HG03354 (cell line): ENCODE measurements at regions not wholly inside any gene's neighbourhood (a gene's known extent, or its start where the extent isn't known, plus 50 kb on each side); places are given as distances from the start of the nearest gene placed in this dataset.

Experiments
- ATAC-seq: cut with Tn5 transposase; IDR thresholded peaks from one replicate; pipeline ENCODE4 v1.9.1; 2021; ENCODE audit warnings: mild to moderate bottlenecking; ENCODE audit not compliant: unreplicated experiment, poor library complexity, severe bottlenecking

GRCh38 chr6:8574749-8575468 lies 139.6 kb upstream of the SLC35B3 start:
- ATAC-seq: no peak

DNA sequence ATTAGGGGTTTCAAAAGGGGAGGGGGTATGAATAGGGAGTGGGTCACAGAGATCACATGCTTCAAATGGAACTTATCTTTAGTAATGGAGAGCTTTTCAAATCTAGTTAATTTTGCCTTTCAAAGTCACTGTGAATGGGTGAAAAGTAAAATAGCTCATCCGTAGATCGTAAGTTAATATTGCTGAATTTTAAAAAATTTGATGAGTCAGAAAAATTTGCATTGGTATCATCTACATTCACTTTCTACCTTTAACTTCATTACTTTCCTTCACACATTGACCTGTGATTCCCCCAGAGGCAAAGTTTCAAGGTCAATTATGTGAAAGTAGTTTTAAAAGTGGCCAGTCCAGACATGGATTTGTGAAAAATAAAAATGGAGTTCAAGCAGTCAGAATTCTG lies 139.0 kb upstream of the SLC35B3 start:
- ATAC-seq: no peak

GRCh38 chr6:8570256-8570920 lies 135.0 kb upstream of the SLC35B3 start:
- ATAC-seq: no peak

DNA sequence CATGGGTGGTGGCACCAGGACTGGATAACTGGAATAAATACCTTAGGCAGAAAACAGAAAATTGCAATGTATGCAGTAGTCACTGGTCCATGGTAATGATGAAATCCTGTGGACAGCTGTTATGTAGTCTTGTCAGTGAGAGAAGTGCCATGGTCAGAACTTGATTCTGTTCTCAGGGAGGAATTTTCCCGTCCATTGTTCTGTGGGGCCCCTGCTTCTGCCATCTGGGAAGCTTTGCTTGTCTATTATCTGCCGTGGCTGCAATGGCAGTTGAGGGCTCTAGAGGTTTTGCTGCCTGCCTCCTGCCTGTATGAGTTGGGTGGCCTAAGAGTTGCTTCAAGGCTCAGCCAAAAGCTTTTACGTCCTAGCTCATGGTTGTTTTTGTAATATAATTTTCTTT lies 126.8 kb upstream of the SLC35B3 start:
- no peak for ATAC-seq

- ATAC-seq: no peak
Measured at GRCh38 chr6:8558953-8559352, 123.6 kb upstream of the SLC35B3 start.

GRCh38 chr6:8557014-8557748 lies 121.8 kb upstream of the SLC35B3 start:
- ATAC-seq: no peak

- no peak for ATAC-seq
Measured at GRCh38 chr6:8556370-8557013, 121.1 kb upstream of the SLC35B3 start.

DNA sequence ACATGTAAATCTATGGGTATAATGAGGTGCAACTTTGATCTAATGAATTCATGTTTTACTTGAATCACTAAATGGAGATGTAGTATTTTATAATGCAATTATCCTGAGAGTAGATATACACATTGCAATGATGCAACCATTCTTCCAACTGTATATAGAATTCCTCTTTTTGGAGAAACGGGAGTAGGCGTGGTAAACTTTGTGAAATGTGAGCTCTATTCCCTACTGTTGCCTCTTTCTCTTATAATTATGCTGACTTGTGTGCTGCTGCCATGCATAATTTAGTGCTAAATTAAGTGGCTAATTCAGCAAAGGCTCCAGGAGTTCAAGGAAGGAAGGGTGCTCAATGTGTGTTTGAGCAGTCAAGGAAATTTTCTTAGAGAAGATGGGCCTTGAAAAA lies 116.6 kb upstream of the SLC35B3 start:
- no peak for ATAC-seq

DNA sequence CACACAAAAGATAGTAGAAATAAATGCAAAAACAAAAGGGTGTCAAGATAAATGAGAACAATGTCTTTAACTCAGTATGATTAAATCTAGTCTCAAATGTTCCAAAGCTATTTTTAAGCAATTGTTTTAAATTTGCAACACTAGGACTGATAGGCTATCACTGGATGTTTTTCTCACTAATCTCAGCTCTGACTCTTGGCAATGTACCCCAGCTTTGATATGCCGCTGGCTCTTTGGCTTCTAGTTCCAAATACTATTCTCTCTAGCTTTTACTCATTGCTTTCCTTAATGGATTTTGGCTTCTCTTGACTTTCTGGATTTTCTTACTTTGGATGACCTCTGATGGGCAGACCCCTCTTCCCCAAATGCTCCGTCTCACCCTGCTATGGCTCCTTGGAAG lies 116.0 kb upstream of the SLC35B3 start:
- no peak for ATAC-seq

DNA sequence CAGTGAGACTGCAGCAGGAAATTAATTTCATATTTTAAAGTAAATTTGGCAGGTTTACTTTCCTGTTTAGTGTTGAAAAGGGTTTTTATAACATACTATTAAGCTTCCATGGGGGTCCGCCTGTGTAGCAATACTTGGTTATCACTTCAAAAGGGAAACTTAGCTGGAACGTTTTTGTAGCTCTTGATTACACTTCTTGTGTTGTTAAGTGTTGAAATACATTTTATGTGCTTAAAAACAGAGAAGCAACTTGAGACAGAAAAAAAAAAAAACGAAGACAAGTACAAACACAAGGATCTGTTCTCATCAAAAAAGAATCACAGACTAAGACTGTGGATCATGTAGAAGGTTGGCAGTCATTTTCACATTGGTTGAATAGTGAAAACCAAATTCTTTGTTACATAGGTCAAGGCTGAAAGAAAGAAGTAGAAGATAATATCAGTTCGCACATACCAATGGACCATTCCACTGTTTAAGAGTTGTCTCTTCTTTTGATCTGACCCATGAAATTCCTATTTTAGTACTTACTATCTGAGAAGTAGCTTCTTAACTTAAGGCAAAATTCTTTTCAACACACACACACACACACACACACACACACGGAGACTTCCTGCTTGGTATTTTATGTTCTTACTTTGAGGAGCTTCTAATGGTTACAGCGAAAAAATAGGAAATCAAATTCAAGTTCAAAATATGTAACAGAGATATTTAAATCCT lies 113.9 kb upstream of the SLC35B3 start:
- no peak for ATAC-seq

DNA sequence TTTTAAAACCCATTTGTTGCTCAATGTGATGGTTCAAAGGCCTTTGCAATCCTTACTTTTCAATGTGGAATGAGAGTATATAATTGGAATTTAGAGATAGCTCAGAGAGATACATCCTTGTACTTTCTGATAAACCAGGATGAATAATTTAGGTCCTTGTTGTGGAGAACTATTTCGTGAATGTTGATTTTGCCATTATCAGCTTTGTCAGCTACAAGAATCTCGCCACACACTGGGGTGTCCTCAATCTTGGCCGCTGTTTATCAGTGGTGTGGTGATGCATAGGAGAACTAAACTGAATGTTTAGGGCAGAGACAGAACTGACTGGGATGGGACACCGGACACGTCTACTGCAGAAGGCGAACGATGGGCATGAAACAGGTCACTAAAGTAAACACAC lies 111.2 kb upstream of the SLC35B3 start:
- no peak for ATAC-seq

- no peak for ATAC-seq
Measured at GRCh38 chr6:8545336-8545735, 110.0 kb upstream of the SLC35B3 start.

DNA sequence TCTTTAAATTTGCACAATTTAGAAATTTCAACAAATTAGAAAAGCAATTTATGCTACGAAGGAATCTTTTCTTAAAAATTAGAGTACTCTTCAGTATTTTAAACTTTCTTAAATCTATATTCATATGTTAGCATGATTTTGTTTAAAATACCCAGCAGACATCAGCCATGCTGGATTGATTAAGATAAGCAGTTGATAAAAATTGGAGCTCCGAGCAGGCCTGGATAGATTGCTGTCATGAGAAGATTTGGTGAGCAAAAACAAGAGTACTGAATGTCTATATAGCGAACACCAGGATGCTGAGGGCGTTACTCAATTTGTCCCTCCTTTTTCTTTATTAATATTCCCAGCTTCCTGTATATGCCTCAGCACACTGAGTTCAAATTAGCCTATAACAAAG lies 108.4 kb upstream of the SLC35B3 start:
- no peak for ATAC-seq

- ATAC-seq: no peak
Measured at GRCh38 chr6:8539453-8539852, 104.1 kb upstream of the SLC35B3 start.

- ATAC-seq: no peak
Measured at GRCh38 chr6:8536122-8536521, 100.8 kb upstream of the SLC35B3 start.

DNA sequence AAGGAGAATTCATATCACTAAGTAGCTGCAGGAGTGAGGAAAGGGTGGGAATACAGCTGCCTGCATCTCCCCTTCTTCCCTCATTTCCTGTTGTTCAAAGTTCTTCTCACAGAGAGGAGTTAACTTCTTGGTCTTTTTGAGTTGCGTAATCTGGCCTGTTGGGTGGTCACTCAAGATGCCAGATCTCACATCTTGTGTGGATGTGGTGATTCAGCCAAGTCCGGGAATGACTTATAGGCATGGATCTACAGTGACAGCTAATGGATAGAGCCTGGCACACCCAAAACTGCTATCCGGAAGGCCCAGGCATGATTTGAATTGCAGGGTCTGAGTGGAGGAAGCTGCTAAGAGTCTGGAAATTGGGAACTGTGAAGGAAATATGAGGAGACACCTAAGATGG lies 100.2 kb upstream of the SLC35B3 start:
- ATAC-seq: no peak

DNA sequence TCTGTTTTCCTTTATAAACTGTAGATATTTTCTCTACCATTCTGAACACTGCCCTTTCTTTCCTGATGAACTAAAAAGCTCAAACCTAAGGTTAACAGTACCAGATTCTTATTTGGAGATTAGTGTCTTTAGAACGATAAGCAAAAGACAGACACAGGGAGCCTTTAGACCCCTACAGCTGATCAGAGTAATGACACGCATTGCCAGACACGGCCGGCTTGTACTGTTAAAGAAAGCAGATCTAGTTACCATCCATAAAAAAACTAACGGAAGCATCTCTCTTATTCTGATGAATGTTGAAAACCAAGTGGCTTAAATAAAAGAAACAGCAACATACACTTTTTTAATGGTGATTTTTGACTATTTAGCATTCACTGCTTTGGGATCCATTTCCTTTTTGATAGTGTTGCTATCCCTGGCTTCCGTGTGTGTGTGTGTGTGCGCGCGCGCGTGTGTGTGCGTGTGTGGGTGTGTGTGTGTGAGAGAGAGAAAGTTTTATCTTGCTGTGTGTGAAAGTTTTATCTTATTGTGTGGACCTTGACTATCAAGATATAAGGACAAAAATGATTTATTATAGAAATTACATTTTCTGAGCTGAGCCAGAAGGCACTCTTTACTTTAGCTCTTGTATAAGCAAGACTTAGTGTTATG lies 95.6 kb upstream of the SLC35B3 start:
- ATAC-seq: no peak

GRCh38 chr6:8529250-8529649 lies 93.9 kb upstream of the SLC35B3 start:
- ATAC-seq: no peak

DNA sequence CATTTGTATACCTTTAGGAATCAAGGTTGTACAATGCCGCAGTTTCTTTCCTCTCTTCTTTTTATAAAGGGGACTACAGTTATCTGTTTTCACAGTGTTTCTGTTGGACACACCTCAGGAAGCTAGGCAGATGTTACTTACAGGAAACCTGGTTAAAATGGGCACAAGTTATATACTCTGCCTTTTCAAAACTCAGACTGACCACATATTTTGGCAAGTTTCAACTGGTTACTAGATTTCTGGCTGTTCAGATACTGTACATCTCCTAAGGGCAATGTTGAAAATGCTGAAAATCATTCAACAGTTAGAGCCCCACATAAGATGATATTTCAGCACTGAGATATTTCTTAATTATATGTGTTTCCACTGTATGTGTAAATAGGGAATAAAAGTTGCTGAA lies 92.5 kb upstream of the SLC35B3 start:
- ATAC-seq: no peak
